C1 segment of cervical spinal cord (tissue), 14 donors: ENCODE measurements at regions not wholly inside any gene's neighbourhood (a gene's known extent, or its start where the extent isn't known, plus 50 kb on each side); places are given as distances from the start of the nearest gene placed in this dataset.

Experiments
- DNase-seq, 14 donors: peaks; one replicate each; lab custom pipeline; 2025; lab: John Stamatoyannopoulos, UW

- DNase-seq: no peak
These were observed 76.0 kb upstream of the ZBTB40 start for GRCh38 chr1:22375601-22376000.

- DNase-seq: no peak
These were observed 75.7 kb upstream of the ZBTB40 start for GRCh38 chr1:22376001-22376400.

- DNase-seq: no peak
These were observed 75.1 kb upstream of the ZBTB40 start for GRCh38 chr1:22376546-22376945.

- DNase-seq: no peak
These were observed 74.7 kb upstream of the ZBTB40 start for GRCh38 chr1:22376976-22377375.

- DNase-seq: no peak
These were observed 72.1 kb upstream of the ZBTB40 start for GRCh38 chr1:22379566-22379965.

GRCh38 chr1:22380024-22380785 is 71.4 kb upstream of the ZBTB40 start:
- DNase-seq: no peak

GRCh38 chr1:22383526-22384294 is 67.9 kb upstream of the ZBTB40 start:
- no peak for DNase-seq

- no peak for DNase-seq
These were observed 66.1 kb upstream of the ZBTB40 start for GRCh38 chr1:22385537-22385936.

- no peak for DNase-seq
These were observed 64.9 kb upstream of the ZBTB40 start for GRCh38 chr1:22386774-22387173.

GRCh38 chr1:22387919-22388580 is 63.6 kb upstream of the ZBTB40 start:
- DNase-seq: no peak

- no peak for DNase-seq
These were observed 62.8 kb upstream of the ZBTB40 start for GRCh38 chr1:22388671-22389450.

GRCh38 chr1:22393587-22393986 is 58.1 kb upstream of the ZBTB40 start:
- DNase-seq: no peak

- DNase-seq: no peak
These were observed 52.8 kb upstream of the ZBTB40 start for GRCh38 chr1:22398656-22399420.

- no peak for DNase-seq
These were observed 52.1 kb upstream of the ZBTB40 start for GRCh38 chr1:22399421-22400091.
